Mucosa of stomach (tissue), 1 donor: ENCODE measurements at regions not wholly inside any gene's neighbourhood (a gene's known extent, or its start where the extent isn't known, plus 50 kb on each side); places are given as distances from the start of the nearest gene placed in this dataset.

ENCODE experiments used
- H3K27me3 ChIP-seq: one replicate; pipeline ENCODE4 v1.7.0; 2013; ENCODE audit warnings: mild to moderate bottlenecking, low read length; ENCODE audit not compliant: control insufficient read depth, insufficient read depth
- H3K36me3 ChIP-seq: one replicate; pipeline ENCODE4 v1.7.0; 2013; ENCODE audit warnings: low read length; ENCODE audit not compliant: control insufficient read depth, insufficient read depth
- H3K4me1 ChIP-seq: one replicate; pipeline ENCODE4 v1.7.0; 2013; ENCODE audit warnings: mild to moderate bottlenecking, low read length; ENCODE audit not compliant: control insufficient read depth, insufficient read depth
- H3K4me3 ChIP-seq: one replicate; pipeline ENCODE4 v1.7.0; 2013; ENCODE audit warnings: low read length
- H3K9ac ChIP-seq: one replicate; pipeline ENCODE4 v1.7.0; 2013; ENCODE audit warnings: mild to moderate bottlenecking, low read length, moderate library complexity
- H3K9me3 ChIP-seq: one replicate; pipeline ENCODE4 v1.7.0; 2013; ENCODE audit warnings: mild to moderate bottlenecking, low read length, moderate library complexity; ENCODE audit not compliant: control insufficient read depth
- donor health status: Pancreatic carcinoma.

DNA sequence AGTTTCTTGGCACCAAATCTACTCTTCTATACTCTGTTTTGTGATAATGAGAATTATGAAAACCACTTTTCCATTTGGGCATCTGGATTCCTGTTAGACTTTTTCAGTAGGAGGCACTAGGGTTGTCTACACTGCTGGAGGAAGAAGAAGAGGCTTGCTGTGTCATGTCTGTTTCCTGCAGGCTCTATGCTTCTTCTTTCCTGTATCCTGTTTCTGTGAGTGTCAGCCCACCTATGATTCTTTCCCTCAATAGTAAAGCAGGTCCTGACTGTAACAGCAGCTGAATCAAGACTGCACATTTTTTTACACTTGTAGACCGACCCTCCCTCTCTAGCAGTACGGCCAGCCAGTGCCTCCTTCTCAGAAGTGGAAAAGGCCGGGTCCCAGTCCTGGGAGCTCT lies 603.9 kb downstream of the HDGFL1 start:
- Histone ChIP-seq H3K36me3 (no peaks in the 10 kb centered on the region), H3K9me3 (no peaks in the 10 kb centered on the region), H3K4me3 (no peak overlapping the region), H3K27me3 (no peaks in the 10 kb centered on the region), H3K9ac (no peak overlapping the region), H3K4me1 (no peaks in the 10 kb centered on the region)

DNA sequence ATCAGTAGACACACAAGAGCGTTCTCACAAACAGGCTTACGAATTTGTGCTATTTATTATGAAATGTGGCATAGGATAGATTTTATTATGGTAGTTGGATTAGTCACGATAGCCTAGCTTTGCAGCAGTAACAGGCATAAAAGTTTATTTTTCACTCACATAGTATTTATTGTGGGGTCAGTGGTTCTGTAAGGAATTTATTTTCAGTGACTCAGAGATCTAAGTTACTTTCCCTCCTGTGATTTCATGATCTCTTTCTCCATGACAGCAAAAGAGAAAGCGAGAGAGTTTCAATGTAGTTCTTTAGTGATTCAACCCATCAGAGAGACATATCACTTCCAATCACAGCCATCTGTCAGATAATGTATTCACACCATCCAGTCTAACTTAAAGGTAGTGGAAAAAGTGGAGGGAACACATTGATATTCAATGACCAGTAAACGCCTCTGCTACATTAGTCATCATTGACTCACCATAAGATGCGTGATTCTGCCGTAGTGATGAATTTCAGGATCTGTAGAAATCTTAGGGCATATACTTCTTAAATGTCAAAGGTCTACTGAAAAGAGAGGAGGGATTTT lies 605.5 kb downstream of the HDGFL1 start:
- H3K27me3 ChIP-seq, result no peaks in the 10 kb centered on the region
- H3K4me1 ChIP-seq, result no peaks in the 10 kb centered on the region
- H3K4me3 ChIP-seq, result no peak overlapping the region
- no peak overlapping the region for H3K9ac ChIP-seq
- no peaks in the 10 kb centered on the region for H3K36me3 ChIP-seq
- no peaks in the 10 kb centered on the region for H3K9me3 ChIP-seq

DNA sequence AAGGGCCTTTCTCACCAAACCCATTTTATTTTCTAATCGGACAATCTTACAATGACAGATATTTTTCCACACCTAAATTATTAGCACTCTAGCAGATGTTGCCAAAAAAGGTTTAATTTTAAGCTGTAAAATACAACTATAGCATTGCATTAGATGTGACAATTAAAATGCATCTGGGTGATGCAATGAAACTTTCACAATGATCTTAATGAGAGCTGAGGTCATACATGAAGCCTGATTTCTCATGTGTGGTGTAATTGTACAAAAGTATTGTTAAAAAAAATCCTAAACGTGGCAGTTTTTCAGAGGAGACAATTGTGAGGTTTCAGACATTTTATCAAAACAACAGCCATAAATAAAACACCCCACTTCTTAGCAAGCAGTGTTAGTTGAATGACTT lies 606.0 kb downstream of the HDGFL1 start:
- no peak overlapping the region for H3K9ac ChIP-seq
- no peaks in the 10 kb centered on the region for H3K9me3 ChIP-seq
- H3K4me1 ChIP-seq, result no peaks in the 10 kb centered on the region
- H3K4me3 ChIP-seq, result no peak overlapping the region
- H3K36me3 ChIP-seq, result no peaks in the 10 kb centered on the region
- no peaks in the 10 kb centered on the region for H3K27me3 ChIP-seq

GRCh38 chr6:23176471-23176870 lies 607.1 kb downstream of the HDGFL1 start:
- Histone ChIP-seq H3K36me3 (no peaks in the 10 kb centered on the region), H3K9ac (no peak overlapping the region), H3K27me3 (no peaks in the 10 kb centered on the region), H3K9me3 (no peaks in the 10 kb centered on the region), H3K4me1 (no peaks in the 10 kb centered on the region), H3K4me3 (no peak overlapping the region)

- Histone ChIP-seq H3K4me1 (no peaks in the 10 kb centered on the region), H3K4me3 (no peak overlapping the region), H3K36me3 (no peaks in the 10 kb centered on the region), H3K27me3 (no peaks in the 10 kb centered on the region), H3K9me3 (no peaks in the 10 kb centered on the region), H3K9ac (no peak overlapping the region)
These were observed 607.5 kb downstream of the HDGFL1 start for GRCh38 chr6:23176883-23177282.

DNA sequence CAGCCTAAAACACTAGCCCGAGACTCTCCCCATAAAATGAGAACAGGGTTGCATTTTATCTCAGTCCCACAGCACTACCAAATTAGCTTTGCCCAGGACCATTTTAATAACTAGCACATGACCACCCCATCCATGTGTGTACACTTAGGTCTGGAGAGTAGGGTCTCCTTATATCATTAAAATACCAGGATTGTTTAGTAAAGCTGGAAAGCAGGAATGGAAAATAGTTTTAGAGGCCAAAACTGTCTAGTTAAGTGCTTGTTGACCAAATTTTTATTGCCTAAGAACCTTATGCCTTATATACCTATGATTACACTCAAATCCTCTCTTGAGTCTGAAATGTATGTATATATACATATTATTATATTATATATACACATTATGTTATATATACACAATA lies 608.4 kb downstream of the HDGFL1 start:
- H3K27me3 ChIP-seq, result no peaks in the 10 kb centered on the region
- no peak overlapping the region for H3K9ac ChIP-seq
- H3K4me1 ChIP-seq, result no peaks in the 10 kb centered on the region
- H3K9me3 ChIP-seq, result no peaks in the 10 kb centered on the region
- no peak overlapping the region for H3K4me3 ChIP-seq
- H3K36me3 ChIP-seq, result no peaks in the 10 kb centered on the region

- Histone ChIP-seq H3K36me3 (no peaks in the 10 kb centered on the region), H3K9me3 (no peaks in the 10 kb centered on the region), H3K4me3 (no peak overlapping the region), H3K4me1 (no peaks in the 10 kb centered on the region), H3K9ac (no peak overlapping the region), H3K27me3 (no peaks in the 10 kb centered on the region)
These were observed 610.6 kb downstream of the HDGFL1 start for GRCh38 chr6:23179994-23180393.

GRCh38 chr6:23180504-23181293 lies 611.3 kb downstream of the HDGFL1 start:
- no peaks in the 10 kb centered on the region for H3K4me1 ChIP-seq
- no peaks in the 10 kb centered on the region for H3K27me3 ChIP-seq
- H3K9ac ChIP-seq, result no peak overlapping the region
- H3K4me3 ChIP-seq, result no peak overlapping the region
- no peaks in the 10 kb centered on the region for H3K9me3 ChIP-seq
- no peaks in the 10 kb centered on the region for H3K36me3 ChIP-seq

DNA sequence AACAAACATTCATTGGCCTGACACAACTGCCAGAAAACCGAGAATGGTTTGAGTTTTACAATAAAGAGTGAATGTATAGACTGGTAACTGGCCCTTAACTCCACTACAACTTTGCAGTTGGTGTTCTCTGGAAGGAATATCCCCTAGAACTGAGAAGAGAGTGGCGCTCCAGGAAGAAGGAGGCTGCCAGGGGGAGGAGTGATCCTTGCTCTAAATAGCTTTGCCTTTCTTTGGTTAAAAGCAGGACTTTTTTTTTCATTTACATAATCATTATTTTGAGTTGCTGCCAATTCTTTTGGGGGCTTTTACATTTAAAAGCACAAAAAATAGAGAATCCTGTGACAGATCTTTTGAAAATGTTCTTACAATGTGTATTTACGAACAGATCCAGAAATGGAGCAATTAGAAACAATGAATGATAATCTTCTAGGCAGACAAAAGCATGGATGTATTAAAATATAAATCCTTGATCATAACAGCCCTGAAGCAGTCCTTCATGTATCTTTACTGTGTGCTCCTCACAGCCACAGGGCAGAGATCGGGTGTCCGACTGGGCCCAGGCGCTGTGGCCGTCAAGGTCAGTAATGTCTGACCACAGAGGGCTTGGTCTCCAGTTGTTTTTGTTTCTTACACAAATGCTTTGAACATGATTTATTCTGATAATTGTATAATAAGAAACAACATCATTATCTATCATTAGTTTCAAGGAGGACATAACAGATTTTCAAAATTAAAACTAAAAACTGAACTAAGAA lies 612.2 kb downstream of the HDGFL1 start:
- H3K27me3 ChIP-seq, result no peaks in the 10 kb centered on the region
- no peak overlapping the region for H3K9ac ChIP-seq
- H3K4me3 ChIP-seq, result no peak overlapping the region
- H3K4me1 ChIP-seq, result no peaks in the 10 kb centered on the region
- no peaks in the 10 kb centered on the region for H3K36me3 ChIP-seq
- no peaks in the 10 kb centered on the region for H3K9me3 ChIP-seq

GRCh38 chr6:23183846-23184245 lies 614.5 kb downstream of the HDGFL1 start:
- H3K36me3 ChIP-seq, result no peaks in the 10 kb centered on the region
- no peak overlapping the region for H3K4me3 ChIP-seq
- no peaks in the 10 kb centered on the region for H3K4me1 ChIP-seq
- H3K9me3 ChIP-seq, result no peaks in the 10 kb centered on the region
- H3K9ac ChIP-seq, result no peak overlapping the region
- no peaks in the 10 kb centered on the region for H3K27me3 ChIP-seq

DNA sequence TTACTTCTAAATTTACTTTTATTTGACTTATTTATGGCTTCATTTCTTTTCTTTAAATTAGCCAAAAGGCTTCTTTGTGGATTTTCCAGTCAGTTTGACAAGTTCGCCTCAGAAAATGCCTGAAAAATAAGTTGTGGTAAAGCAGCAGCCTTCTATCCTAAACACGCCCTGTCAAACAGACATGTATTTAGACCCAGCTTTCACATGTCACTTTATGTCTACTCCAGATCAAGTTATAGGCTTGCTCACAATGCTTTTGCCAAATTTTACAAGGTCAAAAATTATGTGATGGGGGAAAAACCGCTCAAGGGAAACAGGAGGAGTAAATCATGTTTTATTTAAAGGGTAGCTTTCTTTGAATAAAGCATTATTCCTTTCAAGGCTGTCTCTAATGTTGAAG lies 615.0 kb downstream of the HDGFL1 start:
- H3K27me3 ChIP-seq, result no peaks in the 10 kb centered on the region
- H3K36me3 ChIP-seq, result no peaks in the 10 kb centered on the region
- no peak overlapping the region for H3K9ac ChIP-seq
- no peaks in the 10 kb centered on the region for H3K4me1 ChIP-seq
- no peak overlapping the region for H3K4me3 ChIP-seq
- H3K9me3 ChIP-seq, result no peaks in the 10 kb centered on the region

DNA sequence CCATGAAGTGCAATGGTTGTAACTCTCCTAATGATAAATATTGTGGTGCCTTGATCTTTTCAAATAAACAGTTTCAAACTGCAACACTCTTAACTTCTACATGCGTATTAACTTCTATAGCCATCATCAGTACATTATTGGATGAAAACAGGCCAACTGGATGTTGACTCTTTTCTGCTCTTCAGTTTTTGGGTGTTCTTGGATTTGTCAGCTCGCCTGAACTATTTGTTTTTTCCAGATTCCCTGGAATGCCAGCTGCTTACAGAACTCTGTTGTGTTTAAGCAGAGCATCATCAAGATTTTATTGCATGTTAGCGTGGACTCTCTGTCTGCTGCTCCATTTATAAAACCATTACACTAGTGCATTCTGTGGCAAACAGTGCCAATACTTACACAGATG lies 626.1 kb downstream of the HDGFL1 start:
- no peaks in the 10 kb centered on the region for H3K4me1 ChIP-seq
- no peak overlapping the region for H3K9ac ChIP-seq
- no peak overlapping the region for H3K4me3 ChIP-seq
- no peaks in the 10 kb centered on the region for H3K27me3 ChIP-seq
- no peaks in the 10 kb centered on the region for H3K9me3 ChIP-seq
- no peaks in the 10 kb centered on the region for H3K36me3 ChIP-seq
